ENCODE measurements at regions not wholly inside any gene's neighbourhood (a gene's known extent, or its start where the extent isn't known, plus 50 kb on each side); places are given as distances from the start of the nearest gene placed in this dataset.
"Not testable (repeated sequence)": the region's sequence is repeated elsewhere in the genome, so short reads cannot be mapped to it uniquely, and the experiment has no call there.

- no peaks in the 10 kb centered on the region for H3K9me3 ChIP-seq (ENCODE audit: low read length)
- H4K20me1 ChIP-seq (ENCODE audit: insufficient read depth): no peaks in the 10 kb centered on the region
- H3K27me3 ChIP-seq (ENCODE audit: insufficient read depth, low read depth, low read length): no peaks in the 10 kb centered on the region
Observed at GRCh38 chr7:17099083-17099973, 199.1 kb upstream of the AHR start.

DNA sequence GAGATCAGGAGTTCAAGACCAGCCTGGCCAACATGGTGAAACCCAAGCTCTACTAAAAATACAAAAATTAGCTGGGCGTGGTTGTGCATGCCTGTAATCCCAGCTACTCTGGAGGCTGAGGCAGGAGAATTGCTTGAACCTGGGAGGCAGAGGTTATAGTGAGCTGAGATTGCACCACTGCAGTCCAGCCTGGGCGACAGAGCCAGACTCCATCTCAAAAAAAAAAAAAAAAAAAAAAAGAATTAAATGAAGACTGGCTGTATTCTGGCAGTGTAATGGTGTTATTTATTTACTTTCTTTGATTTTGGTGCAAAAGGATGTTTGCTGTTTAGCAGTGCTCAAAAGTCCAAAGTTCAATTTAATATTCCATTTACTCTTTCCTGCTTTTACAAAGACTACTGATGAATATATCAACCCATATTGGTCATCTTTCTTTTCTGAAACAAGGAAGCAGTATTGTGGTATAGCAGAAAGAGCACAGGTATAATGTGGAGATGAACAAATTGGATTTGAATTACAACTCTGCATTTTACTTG lies 198.4 kb upstream of the AHR start:
- H2AFZ ChIP-seq (ENCODE audit: low read depth, low read length); H3F3A ChIP-seq (ENCODE audit: insufficient read depth, low read length, poor library complexity, severe bottlenecking); H3K9me3 ChIP-seq (ENCODE audit: low read length); H3K27ac ChIP-seq (ENCODE audit: low read length); H4K20me1 ChIP-seq (ENCODE audit: insufficient read depth); H3K4me2 ChIP-seq (ENCODE audit: low read length); H3K9ac ChIP-seq (ENCODE audit: low read length); H3K9me2 ChIP-seq (ENCODE audit: insufficient read depth, low read length); H3K4me3 ChIP-seq (ENCODE audit: low read length); H3K79me2 ChIP-seq (replicated peaks; ENCODE audit: insufficient read depth, low read length); H3K27me3 ChIP-seq (ENCODE audit: insufficient read depth, low read depth, low read length); H3K36me3 ChIP-seq (ENCODE audit: insufficient read depth, low read length): not testable (repeated sequence)

More at GRCh38 chr7:17099083-17099973, 199.1 kb upstream of the AHR start:
- Histone ChIP-seq H2AFZ (ENCODE audit: low read depth, low read length) (no peak overlapping the region), H3K27ac (ENCODE audit: low read length) (no peak overlapping the region), H3F3A (ENCODE audit: insufficient read depth, low read length, poor library complexity, severe bottlenecking) (no peaks in the 10 kb centered on the region), H3K36me3 (ENCODE audit: insufficient read depth, low read length) (no peaks in the 10 kb centered on the region), H3K4me2 (ENCODE audit: low read length) (no peak overlapping the region), H3K79me2 (replicated peaks; ENCODE audit: insufficient read depth, low read length) (no peaks in the 10 kb centered on the region), H3K9ac (ENCODE audit: low read length) (no peak overlapping the region), H3K4me3 (ENCODE audit: low read length) (no peak overlapping the region), H3K9me2 (ENCODE audit: insufficient read depth, low read length) (no peaks in the 10 kb centered on the region)
- TF ChIP-seq REST (IDR thresholded peaks at IDR 0.05; ENCODE audit: borderline replicate concordance) (no peak), TAF1 (IDR thresholded peaks at IDR 0.05; ENCODE audit: low read depth) (no peak), POLR2AphosphoS5 (IDR thresholded peaks at IDR 0.05) (no peak), RAD21 (conservative IDR thresholded peaks at IDR 0.05) (no peak), MXI1 (conservative IDR thresholded peaks at IDR 0.05; ENCODE audit: poor library complexity, severe bottlenecking) (no peak), EZH2 (IDR thresholded peaks at IDR 0.05; ENCODE audit: borderline replicate concordance, insufficient read depth, low read length, poor library complexity, severe bottlenecking) (no peak), SMC3 (conservative IDR thresholded peaks at IDR 0.05; ENCODE audit: poor library complexity) (no peak), EP300 (conservative IDR thresholded peaks at IDR 0.05; ENCODE audit: poor library complexity, severe bottlenecking) (no peak)
- TF ChIP-seq, protein P1, sequence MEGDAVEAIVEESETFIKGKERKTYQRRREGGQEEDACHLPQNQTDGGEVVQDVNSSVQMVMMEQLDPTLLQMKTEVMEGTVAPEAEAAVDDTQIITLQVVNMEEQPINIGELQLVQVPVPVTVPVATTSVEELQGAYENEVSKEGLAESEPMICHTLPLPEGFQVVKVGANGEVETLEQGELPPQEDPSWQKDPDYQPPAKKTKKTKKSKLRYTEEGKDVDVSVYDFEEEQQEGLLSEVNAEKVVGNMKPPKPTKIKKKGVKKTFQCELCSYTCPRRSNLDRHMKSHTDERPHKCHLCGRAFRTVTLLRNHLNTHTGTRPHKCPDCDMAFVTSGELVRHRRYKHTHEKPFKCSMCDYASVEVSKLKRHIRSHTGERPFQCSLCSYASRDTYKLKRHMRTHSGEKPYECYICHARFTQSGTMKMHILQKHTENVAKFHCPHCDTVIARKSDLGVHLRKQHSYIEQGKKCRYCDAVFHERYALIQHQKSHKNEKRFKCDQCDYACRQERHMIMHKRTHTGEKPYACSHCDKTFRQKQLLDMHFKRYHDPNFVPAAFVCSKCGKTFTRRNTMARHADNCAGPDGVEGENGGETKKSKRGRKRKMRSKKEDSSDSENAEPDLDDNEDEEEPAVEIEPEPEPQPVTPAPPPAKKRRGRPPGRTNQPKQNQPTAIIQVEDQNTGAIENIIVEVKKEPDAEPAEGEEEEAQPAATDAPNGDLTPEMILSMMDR (IDR thresholded peaks at IDR 0.05; ENCODE audit: poor library complexity, severe bottlenecking): no peak

Measured in neural cell (in vitro differentiated cells).